ENCODE measurements at regions not wholly inside any gene's neighbourhood (a gene's known extent, or its start where the extent isn't known, plus 50 kb on each side); places are given as distances from the start of the nearest gene placed in this dataset.
"Not testable (repeated sequence)": the region's sequence is repeated elsewhere in the genome, so short reads cannot be mapped to it uniquely, and the experiment has no call there.

DNA sequence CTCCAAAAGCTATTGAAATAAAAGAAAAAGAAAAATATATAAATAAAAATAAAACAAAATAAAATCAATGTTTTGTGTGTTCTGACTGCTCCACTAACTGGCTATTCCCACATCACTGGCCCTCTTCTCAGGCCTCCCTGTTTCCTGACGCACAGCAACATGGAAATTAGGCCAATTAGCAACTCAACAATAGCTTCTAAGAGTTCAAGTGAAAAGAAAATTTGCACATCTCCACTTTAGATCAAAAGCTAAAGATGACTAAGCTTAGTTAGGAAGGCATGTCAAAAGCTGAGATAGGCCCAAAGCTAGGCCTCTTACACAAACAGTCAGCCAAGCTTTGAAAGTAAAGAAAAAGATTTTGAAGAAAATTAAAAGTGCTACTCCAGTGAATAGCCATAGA, 200.8 kb downstream of the DUSP6 start:
- DNase-seq: no peak

DNA sequence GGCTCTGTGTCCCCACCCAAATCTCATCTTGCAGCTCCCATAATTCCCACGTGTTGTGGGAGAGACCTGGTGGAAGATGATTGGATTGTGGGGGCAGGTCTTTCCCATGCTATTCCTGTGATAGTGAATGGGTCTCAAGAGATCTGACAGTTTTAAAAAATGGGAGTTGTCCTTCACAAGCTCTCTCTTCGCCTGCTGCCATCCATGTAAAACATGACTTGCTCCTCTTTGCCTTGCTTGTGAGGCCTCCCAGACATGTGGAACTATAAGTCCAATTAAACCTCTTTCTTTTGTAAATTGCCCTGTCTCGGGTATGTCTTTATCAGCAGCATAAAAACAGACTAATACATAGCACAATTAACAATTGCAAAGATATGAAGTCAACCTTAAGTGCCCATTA, 201.5 kb downstream of the DUSP6 start:
- DNase-seq: not testable (repeated sequence)

DNA sequence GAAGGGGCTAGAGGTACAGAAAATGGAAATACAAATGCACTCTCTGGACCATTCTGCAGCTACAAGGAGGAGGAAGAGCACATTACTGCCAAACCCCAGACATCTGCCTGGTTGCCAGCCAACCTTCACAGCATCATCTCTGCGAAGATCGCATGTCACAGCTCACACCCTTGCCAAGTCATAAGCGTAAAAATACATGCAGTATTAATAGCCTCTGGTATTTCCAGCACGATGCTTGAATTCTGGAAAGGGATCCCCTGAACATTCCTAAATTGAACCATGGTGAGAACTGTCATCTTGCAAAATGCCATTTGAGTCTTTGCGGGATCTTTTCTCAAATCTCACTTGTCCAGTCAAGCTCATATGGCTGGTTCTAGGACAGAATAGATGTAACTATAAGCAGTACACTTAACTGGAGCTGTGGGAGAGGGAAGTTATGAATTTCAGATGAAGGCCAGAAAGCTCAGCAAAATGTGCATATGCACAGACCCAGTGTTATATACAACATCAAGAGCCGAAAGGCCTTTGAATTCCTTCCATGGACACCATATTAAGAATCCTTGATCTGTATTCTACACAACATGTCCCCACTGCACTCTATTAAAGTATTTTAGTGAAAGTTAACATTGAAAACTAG, 211.6 kb downstream of the DUSP6 start:
- no peak for DNase-seq

DNA sequence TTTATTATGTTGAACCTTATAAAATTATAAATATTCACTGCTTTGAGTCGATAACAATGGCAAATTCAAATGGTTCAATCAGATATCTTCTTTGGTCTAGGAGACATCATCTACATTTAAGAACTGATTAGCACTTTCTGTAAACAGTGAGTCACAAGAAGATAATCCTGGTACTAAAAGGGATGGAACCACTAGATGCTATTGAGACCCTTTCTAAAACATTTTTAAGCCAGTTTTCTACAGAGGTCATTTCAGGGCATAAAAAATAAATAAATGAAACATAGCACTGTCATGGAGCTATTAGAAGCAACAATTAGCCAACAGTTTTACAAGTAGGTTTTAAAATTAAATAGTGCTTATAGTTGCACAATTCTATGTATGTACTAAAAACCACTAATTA, 212.2 kb downstream of the DUSP6 start:
- DNase-seq: no peak

- DNase-seq: no peak
Observed at GRCh38 chr12:89139390-89139789, 212.9 kb downstream of the DUSP6 start.

GRCh38 chr12:89138048-89138852, 214.1 kb downstream of the DUSP6 start:
- DNase-seq: no peak

DNA sequence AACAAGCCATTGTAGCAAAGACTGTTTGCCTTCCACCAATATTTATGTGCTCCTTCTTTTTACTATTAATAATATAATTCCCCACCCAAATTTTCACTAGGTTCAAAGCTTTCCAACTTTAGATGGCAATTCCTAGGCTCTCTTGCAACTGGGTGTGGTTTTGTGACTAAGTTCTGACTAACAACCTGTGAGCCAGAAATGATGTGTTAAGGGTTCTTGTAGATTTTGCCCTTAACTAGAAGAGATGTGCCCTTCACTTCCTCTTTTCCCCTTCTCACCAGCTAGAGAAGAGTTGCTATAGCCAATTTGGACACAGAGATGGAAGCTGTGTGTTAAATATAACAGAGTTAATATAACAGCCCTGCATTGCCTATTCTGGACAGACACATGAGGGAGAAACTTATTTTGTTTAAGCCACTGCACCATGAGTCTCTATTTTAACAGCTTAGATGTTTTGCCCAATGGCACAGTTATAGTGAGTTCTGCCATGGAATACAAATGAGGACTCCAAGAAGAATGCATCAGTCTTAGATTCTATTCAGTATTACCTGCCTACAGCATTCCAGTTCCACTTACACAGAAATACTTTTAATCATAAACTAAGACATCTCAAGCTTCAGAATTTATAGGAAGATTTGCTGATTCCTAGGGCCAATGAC, 216.2 kb downstream of the DUSP6 start:
- no peak for DNase-seq

GRCh38 chr12:89134213-89134770, 218.0 kb downstream of the DUSP6 start:
- DNase-seq: peak; percentile 11

- no peak for DNase-seq
Observed at GRCh38 chr12:89129167-89129870, 223.0 kb downstream of the DUSP6 start.

GRCh38 chr12:89126712-89127111, 225.6 kb downstream of the DUSP6 start:
- DNase-seq: no peak

DNA sequence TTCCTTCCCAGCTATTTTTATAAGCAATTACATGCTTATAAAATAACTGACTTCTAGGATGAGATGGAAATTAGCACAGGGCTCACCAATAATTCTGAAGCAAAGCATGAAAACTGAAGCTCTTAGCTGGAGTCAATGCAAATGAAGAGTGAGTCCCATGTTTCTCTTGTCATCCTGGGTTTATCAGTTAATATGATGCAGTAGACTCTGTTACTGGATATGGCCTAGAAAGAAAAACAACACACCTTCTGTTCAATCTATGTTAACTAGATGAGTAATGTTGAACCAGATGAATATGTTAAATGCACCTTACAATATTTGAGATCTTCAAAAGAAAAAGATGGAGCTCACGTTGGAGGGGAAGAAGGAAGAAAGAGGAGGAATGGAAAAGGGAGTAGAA, 229.4 kb downstream of the DUSP6 start:
- no peak for DNase-seq

GRCh38 chr12:89117448-89118034, 234.8 kb downstream of the DUSP6 start:
- no peak for DNase-seq

DNA sequence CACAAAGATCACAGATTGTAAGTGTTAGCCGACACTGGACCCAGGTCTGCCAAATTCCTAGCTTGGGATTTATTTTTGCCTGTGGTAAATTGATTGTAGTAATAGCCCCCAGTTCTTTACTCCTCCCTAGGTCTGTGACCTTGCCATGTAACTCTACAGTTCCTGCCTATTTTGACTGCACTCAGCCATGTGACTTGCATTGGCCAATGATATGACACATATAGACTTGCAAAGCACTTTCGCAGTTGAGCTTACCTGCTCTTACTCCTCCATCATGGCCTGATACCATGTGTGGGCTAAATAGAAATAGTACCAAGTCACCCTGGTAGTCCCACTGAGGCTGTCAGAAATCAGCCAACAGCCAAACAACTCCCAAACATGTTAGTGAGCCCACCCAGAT, 240.3 kb downstream of the DUSP6 start:
- DNase-seq: no peak

GRCh38 chr12:89108265-89108664, 244.0 kb downstream of the DUSP6 start:
- DNase-seq: no peak

- no peak for DNase-seq
Observed at GRCh38 chr12:89106950-89107349, 245.4 kb downstream of the DUSP6 start.

DNA sequence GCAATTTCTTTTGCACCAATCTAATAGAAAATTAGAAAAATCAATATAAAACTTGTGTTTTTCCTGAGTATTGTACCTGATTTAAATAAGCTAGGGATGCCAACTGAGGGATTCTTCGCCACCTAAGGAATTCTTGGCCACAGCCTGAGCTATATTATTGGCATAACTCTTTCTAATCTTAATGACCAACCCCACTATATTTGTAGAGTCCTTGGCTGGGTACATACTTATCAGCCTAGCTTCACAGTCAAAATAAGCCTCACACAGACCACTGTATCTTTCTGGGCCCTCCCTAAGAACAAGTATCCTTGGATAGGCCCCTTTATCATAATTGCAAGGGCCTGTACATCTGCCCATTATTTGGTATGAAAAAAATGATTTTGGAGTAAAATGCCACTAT, 247.1 kb downstream of the DUSP6 start:
- DNase-seq: no peak

- no peak for DNase-seq
Observed at GRCh38 chr12:89103831-89104230, 248.5 kb downstream of the DUSP6 start.

DNA sequence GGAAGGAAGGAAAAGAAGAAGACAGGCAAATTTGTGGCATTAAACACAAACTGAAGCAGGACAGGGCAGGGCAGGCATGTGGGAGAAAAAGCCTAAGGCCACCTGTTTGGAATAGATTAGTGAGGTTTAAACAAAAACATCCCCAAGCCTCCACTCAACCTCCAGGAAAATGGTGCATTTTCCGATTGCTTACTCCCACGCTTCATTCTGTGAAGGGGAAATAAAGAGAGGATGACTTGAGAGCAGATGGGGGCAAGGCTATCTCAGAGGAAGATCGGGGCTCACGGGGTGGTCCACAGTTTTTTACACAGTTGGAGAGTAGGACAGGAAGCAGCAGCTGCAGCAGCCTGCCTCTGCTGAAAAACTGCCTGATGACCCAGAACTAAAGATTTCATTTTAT, 250.9 kb downstream of the DUSP6 start:
- peak; percentile 32 for DNase-seq

GRCh38 chr12:89098441-89099112, 253.7 kb downstream of the DUSP6 start:
- DNase-seq: peak; percentile 63

- DNase-seq: no peak
Observed at GRCh38 chr12:89092297-89092696, 260.0 kb downstream of the DUSP6 start.

GRCh38 chr12:89091293-89091841, 260.9 kb downstream of the DUSP6 start:
- DNase-seq: no peak

- DNase-seq: no peak
Observed at GRCh38 chr12:89089264-89089663, 263.0 kb downstream of the DUSP6 start.

Data from retina (tissue), 1 donor.